SK-N-SH (cell line): ENCODE measurements at regions not wholly inside any gene's neighbourhood (a gene's known extent, or its start where the extent isn't known, plus 50 kb on each side); places are given as distances from the start of the nearest gene placed in this dataset.
"Not testable (repeated sequence)": the region's sequence is repeated elsewhere in the genome, so short reads cannot be mapped to it uniquely, and the experiment has no call there.

Source experiments
- CHD2 ChIP-seq: fragments of 150-350 bp; IDR thresholded peaks from 2 replicates; pipeline ENCODE4 v1.6.1; 2018; ENCODE audit warnings: low read length; ENCODE audit not compliant: partially characterized antibody
- ELF1 ChIP-seq: IDR thresholded peaks from 2 replicates; pipeline ENCODE4 v1.4.0; 2012
- EP300 ChIP-seq, 2 experiments: IDR thresholded peaks; 2 replicates each; pipeline versions ENCODE4 v1.4.0 to v1.6.1; 2012; ENCODE audit warnings: borderline replicate concordance in 1 of 2, low read depth in 1 of 2, low read length in 1 of 2
- EZH2phosphoT487 ChIP-seq: fragments of 200-600 bp; sonication (generic); IDR thresholded peaks from 2 replicates; pipeline ENCODE4 v1.6.1; 2017; ENCODE audit warnings: low read depth, mixed run types, mild to moderate bottlenecking, antibody characterized with exemption, moderate library complexity, borderline replicate concordance
- GABPA ChIP-seq: IDR thresholded peaks from 2 replicates; pipeline ENCODE4 v1.4.0; 2012; ENCODE audit warnings: low read depth, mild to moderate bottlenecking
- GATA2 ChIP-seq: sonication (generic); formaldehyde crosslinking; IDR thresholded peaks from 2 replicates; pipeline ENCODE4 v1.5.0; 2020; ENCODE audit warnings: mild to moderate bottlenecking, missing genetic modification reagents
- NFIC ChIP-seq: IDR thresholded peaks from 2 replicates; pipeline ENCODE4 v1.4.0; 2012; ENCODE audit warnings: borderline replicate concordance
- RAD21 ChIP-seq: IDR thresholded peaks from 2 replicates; pipeline ENCODE4 v1.6.1; 2012; ENCODE audit warnings: mild to moderate bottlenecking, low read length
- RFX5 ChIP-seq: IDR thresholded peaks from 2 replicates; pipeline ENCODE4 v1.6.1; 2012; ENCODE audit warnings: mild to moderate bottlenecking, improper control_type of control experiment, low read length
- YY1 ChIP-seq: IDR thresholded peaks from 2 replicates; pipeline ENCODE4 v1.4.0; 2012; ENCODE audit warnings: low read depth, mild to moderate bottlenecking
- TF ChIP-seq, protein P1 (sequence below): fragments of 200-600 bp; sonication (generic); IDR thresholded peaks from 2 replicates; pipeline ENCODE4 v1.6.1; 2017; ENCODE audit warnings: antibody characterized with exemption, mild to moderate bottlenecking, moderate library complexity
- TF ChIP-seq, protein P2 (sequence below): IDR thresholded peaks from 2 replicates; pipeline ENCODE4 v1.4.0; 2012; ENCODE audit warnings: low read depth, borderline replicate concordance
- TF ChIP-seq, protein P3 (sequence below): fragments of 150-350 bp; IDR thresholded peaks from 2 replicates; pipeline ENCODE4 v1.6.1; 2017; ENCODE audit warnings: antibody characterized with exemption, low read length, low read depth, borderline replicate concordance
- TF ChIP-seq, protein P4 (sequence below): IDR thresholded peaks from 2 replicates; pipeline ENCODE4; 2012

DNA sequence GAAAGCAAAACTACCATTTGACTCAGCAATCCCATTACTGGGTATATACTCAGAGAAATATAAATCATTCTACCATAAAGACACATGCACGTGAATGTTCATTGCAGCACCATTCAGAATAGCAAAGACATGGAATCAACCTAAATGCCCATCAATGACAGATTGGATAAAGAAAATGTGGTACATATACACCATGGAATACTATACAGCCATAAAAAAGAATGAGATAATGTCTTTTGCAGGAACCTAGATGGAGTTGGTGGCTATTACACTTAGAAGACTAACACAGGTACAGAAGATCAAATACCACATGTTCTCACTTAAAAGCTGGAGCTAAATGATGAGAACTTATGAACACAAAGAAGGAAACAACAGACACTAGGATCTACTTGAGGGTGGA is 647.1 kb downstream of the MAT2B start:
- TF ChIP-seq, protein P1, sequence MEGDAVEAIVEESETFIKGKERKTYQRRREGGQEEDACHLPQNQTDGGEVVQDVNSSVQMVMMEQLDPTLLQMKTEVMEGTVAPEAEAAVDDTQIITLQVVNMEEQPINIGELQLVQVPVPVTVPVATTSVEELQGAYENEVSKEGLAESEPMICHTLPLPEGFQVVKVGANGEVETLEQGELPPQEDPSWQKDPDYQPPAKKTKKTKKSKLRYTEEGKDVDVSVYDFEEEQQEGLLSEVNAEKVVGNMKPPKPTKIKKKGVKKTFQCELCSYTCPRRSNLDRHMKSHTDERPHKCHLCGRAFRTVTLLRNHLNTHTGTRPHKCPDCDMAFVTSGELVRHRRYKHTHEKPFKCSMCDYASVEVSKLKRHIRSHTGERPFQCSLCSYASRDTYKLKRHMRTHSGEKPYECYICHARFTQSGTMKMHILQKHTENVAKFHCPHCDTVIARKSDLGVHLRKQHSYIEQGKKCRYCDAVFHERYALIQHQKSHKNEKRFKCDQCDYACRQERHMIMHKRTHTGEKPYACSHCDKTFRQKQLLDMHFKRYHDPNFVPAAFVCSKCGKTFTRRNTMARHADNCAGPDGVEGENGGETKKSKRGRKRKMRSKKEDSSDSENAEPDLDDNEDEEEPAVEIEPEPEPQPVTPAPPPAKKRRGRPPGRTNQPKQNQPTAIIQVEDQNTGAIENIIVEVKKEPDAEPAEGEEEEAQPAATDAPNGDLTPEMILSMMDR = not testable (repeated sequence)
- TF ChIP-seq, protein P2, sequence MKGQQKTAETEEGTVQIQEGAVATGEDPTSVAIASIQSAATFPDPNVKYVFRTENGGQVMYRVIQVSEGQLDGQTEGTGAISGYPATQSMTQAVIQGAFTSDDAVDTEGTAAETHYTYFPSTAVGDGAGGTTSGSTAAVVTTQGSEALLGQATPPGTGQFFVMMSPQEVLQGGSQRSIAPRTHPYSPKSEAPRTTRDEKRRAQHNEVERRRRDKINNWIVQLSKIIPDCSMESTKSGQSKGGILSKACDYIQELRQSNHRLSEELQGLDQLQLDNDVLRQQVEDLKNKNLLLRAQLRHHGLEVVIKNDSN = not testable (repeated sequence)
- not testable (repeated sequence) for TF ChIP-seq EZH2phosphoT487; GATA2; EP300 (IDR thresholded peaks at IDR 0.05; ENCODE audit: borderline replicate concordance in 1 of 2, low read depth in 1 of 2, low read length in 1 of 2); RFX5; NFIC; RAD21; ELF1; YY1; CHD2; GABPA
- TF ChIP-seq, protein P3, sequence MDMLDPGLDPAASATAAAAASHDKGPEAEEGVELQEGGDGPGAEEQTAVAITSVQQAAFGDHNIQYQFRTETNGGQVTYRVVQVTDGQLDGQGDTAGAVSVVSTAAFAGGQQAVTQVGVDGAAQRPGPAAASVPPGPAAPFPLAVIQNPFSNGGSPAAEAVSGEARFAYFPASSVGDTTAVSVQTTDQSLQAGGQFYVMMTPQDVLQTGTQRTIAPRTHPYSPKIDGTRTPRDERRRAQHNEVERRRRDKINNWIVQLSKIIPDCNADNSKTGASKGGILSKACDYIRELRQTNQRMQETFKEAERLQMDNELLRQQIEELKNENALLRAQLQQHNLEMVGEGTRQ = not testable (repeated sequence)
- TF ChIP-seq, protein P4, sequence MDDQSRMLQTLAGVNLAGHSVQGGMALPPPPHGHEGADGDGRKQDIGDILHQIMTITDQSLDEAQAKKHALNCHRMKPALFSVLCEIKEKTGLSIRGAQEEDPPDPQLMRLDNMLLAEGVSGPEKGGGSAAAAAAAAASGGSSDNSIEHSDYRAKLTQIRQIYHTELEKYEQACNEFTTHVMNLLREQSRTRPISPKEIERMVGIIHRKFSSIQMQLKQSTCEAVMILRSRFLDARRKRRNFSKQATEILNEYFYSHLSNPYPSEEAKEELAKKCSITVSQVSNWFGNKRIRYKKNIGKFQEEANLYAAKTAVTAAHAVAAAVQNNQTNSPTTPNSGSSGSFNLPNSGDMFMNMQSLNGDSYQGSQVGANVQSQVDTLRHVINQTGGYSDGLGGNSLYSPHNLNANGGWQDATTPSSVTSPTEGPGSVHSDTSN = not testable (repeated sequence)
